ENCODE measurements at regions not wholly inside any gene's neighbourhood (a gene's known extent, or its start where the extent isn't known, plus 50 kb on each side); places are given as distances from the start of the nearest gene placed in this dataset.

- Histone ChIP-seq H3K79me1 (replicated peaks; ENCODE audit: low read length, poor library complexity, severe bottlenecking) (no peaks in the 10 kb centered on the region), H3K4me2 (ENCODE audit: low read length, poor library complexity, severe bottlenecking) (no peak overlapping the region), H3K4ac (ENCODE audit: low read depth in 1 of 2, low read length in 2 of 2) (no peak overlapping the region), H3K9me3 (ENCODE audit: control insufficient read depth, low read length) (no peaks in the 10 kb centered on the region), H3K27me3 (ENCODE audit: control insufficient read depth in 1 of 2, insufficient read depth in 1 of 2, low read length in 2 of 2) (no peaks in the 10 kb centered on the region), H4K91ac (ENCODE audit: low read length) (no peak overlapping the region), H3K9ac (ENCODE audit: low read length) (no peak overlapping the region), H2AK5ac (ENCODE audit: low read length, severe bottlenecking) (no peak overlapping the region), H2BK5ac (ENCODE audit: low read depth, low read length, poor library complexity, severe bottlenecking) (no peak overlapping the region), H2AFZ (ENCODE audit: low read depth, low read length) (no peak overlapping the region), H3K18ac (ENCODE audit: low read depth in 1 of 2, low read length in 2 of 2) (no peak overlapping the region), H3K36me3 (ENCODE audit: control insufficient read depth in 1 of 2, insufficient read depth in 2 of 2, low read depth in 1 of 2, low read length in 2 of 2) (no peaks in the 10 kb centered on the region), H2BK120ac (ENCODE audit: low read depth, low read length) (no peak overlapping the region), H4K8ac (ENCODE audit: low read length) (no peak overlapping the region), H3K4me1 (ENCODE audit: control insufficient read depth, insufficient read depth, low read depth, low read length) (no peaks in the 10 kb centered on the region), H3K14ac (ENCODE audit: low read length in 2 of 2) (no peak overlapping the region), H2BK12ac (ENCODE audit: low read length in 2 of 2) (no peak overlapping the region), H3K27ac (ENCODE audit: low read length, poor library complexity, severe bottlenecking) (no peak overlapping the region), H2BK15ac (ENCODE audit: low read depth, poor library complexity, severe bottlenecking) (no peak overlapping the region), H3K23ac (ENCODE audit: low read length in 2 of 2) (no peak overlapping the region), H3K4me3 (ENCODE audit: insufficient read depth in 1 of 2, low read depth in 1 of 2, low read length in 2 of 2) (no peak overlapping the region)
- 91% methylated on average over 4 of the region's 4 CpGs for WGBS
- no peak for DNase-seq
Observed at GRCh38 chr12:39033782-39034181, 128.4 kb upstream of the CPNE8 start.

- 100% methylated on average over 1 of the region's 2 CpGs for whole genome bisulfite sequencing
- H4K8ac ChIP-seq (ENCODE audit: low read length) = no peak overlapping the region
Observed at GRCh38 chr12:39032448-39032847, 127.1 kb upstream of the CPNE8 start.

GRCh38 chr12:39032034-39032433, 126.6 kb upstream of the CPNE8 start:
- Histone ChIP-seq H3K23ac (ENCODE audit: low read length in 2 of 2) (no peak overlapping the region), H3K9me3 (ENCODE audit: control insufficient read depth, low read length) (no peaks in the 10 kb centered on the region), H4K8ac (ENCODE audit: low read length) (no peak overlapping the region), H3K79me1 (replicated peaks; ENCODE audit: low read length, poor library complexity, severe bottlenecking) (no peaks in the 10 kb centered on the region), H3K18ac (ENCODE audit: low read depth in 1 of 2, low read length in 2 of 2) (no peak overlapping the region), H3K4me1 (ENCODE audit: control insufficient read depth, insufficient read depth, low read depth, low read length) (no peaks in the 10 kb centered on the region), H3K4me3 (ENCODE audit: insufficient read depth in 1 of 2, low read depth in 1 of 2, low read length in 2 of 2) (no peak overlapping the region), H2BK5ac (ENCODE audit: low read depth, low read length, poor library complexity, severe bottlenecking) (no peak overlapping the region), H3K4ac (ENCODE audit: low read depth in 1 of 2, low read length in 2 of 2) (no peak overlapping the region), H2AFZ (ENCODE audit: low read depth, low read length) (no peak overlapping the region), H2BK12ac (ENCODE audit: low read length in 2 of 2) (no peak overlapping the region), H3K27ac (ENCODE audit: low read length, poor library complexity, severe bottlenecking) (no peak overlapping the region), H3K9ac (ENCODE audit: low read length) (no peak overlapping the region), H3K4me2 (ENCODE audit: low read length, poor library complexity, severe bottlenecking) (no peak overlapping the region), H2BK120ac (ENCODE audit: low read depth, low read length) (no peak overlapping the region), H2BK15ac (ENCODE audit: low read depth, poor library complexity, severe bottlenecking) (no peak overlapping the region), H4K91ac (ENCODE audit: low read length) (no peak overlapping the region), H3K27me3 (ENCODE audit: control insufficient read depth in 1 of 2, insufficient read depth in 1 of 2, low read length in 2 of 2) (no peaks in the 10 kb centered on the region), H2AK5ac (ENCODE audit: low read length, severe bottlenecking) (no peak overlapping the region), H3K36me3 (ENCODE audit: control insufficient read depth in 1 of 2, insufficient read depth in 2 of 2, low read depth in 1 of 2, low read length in 2 of 2) (no peaks in the 10 kb centered on the region), H3K14ac (ENCODE audit: low read length in 2 of 2) (no peak overlapping the region)
- DNase-seq = no peak

More at GRCh38 chr12:39032448-39032847, 127.1 kb upstream of the CPNE8 start:
- no peaks in the 10 kb centered on the region for H3K79me1 ChIP-seq (replicated peaks; ENCODE audit: low read length, poor library complexity, severe bottlenecking)
- no peak overlapping the region for H2BK5ac ChIP-seq (ENCODE audit: low read depth, low read length, poor library complexity, severe bottlenecking)
- H3K14ac ChIP-seq (ENCODE audit: low read length in 2 of 2) = no peak overlapping the region
- H3K27me3 ChIP-seq (ENCODE audit: control insufficient read depth in 1 of 2, insufficient read depth in 1 of 2, low read length in 2 of 2) = no peaks in the 10 kb centered on the region
- no peak overlapping the region for H3K23ac ChIP-seq (ENCODE audit: low read length in 2 of 2)
- H2BK120ac ChIP-seq (ENCODE audit: low read depth, low read length) = no peak overlapping the region
- no peak overlapping the region for H4K91ac ChIP-seq (ENCODE audit: low read length)
- H3K18ac ChIP-seq (ENCODE audit: low read depth in 1 of 2, low read length in 2 of 2) = no peak overlapping the region
- H3K4me1 ChIP-seq (ENCODE audit: control insufficient read depth, insufficient read depth, low read depth, low read length) = no peaks in the 10 kb centered on the region
- no peak overlapping the region for H3K9ac ChIP-seq (ENCODE audit: low read length)
- H3K4me3 ChIP-seq (ENCODE audit: insufficient read depth in 1 of 2, low read depth in 1 of 2, low read length in 2 of 2) = no peak overlapping the region
- no peak overlapping the region for H2BK12ac ChIP-seq (ENCODE audit: low read length in 2 of 2)
- no peaks in the 10 kb centered on the region for H3K36me3 ChIP-seq (ENCODE audit: control insufficient read depth in 1 of 2, insufficient read depth in 2 of 2, low read depth in 1 of 2, low read length in 2 of 2)
- H2BK15ac ChIP-seq (ENCODE audit: low read depth, poor library complexity, severe bottlenecking) = no peak overlapping the region
- H3K4ac ChIP-seq (ENCODE audit: low read depth in 1 of 2, low read length in 2 of 2) = no peak overlapping the region
- no peak overlapping the region for H3K4me2 ChIP-seq (ENCODE audit: low read length, poor library complexity, severe bottlenecking)
- H2AK5ac ChIP-seq (ENCODE audit: low read length, severe bottlenecking) = no peak overlapping the region
- no peak overlapping the region for H3K27ac ChIP-seq (ENCODE audit: low read length, poor library complexity, severe bottlenecking)
- H3K9me3 ChIP-seq (ENCODE audit: control insufficient read depth, low read length) = no peaks in the 10 kb centered on the region
- no peak for DNase-seq
- H2AFZ ChIP-seq (ENCODE audit: low read depth, low read length) = no peak overlapping the region

- no peaks in the 10 kb centered on the region for H3K27me3 ChIP-seq (ENCODE audit: control insufficient read depth in 1 of 2, insufficient read depth in 1 of 2, low read length in 2 of 2)
- WGBS = 72% methylated on average over 1 of the region's 1 CpG
- no peak overlapping the region for H4K8ac ChIP-seq (ENCODE audit: low read length)
- H2AK5ac ChIP-seq (ENCODE audit: low read length, severe bottlenecking) = no peak overlapping the region
- H3K4me2 ChIP-seq (ENCODE audit: low read length, poor library complexity, severe bottlenecking) = no peak overlapping the region
- no peaks in the 10 kb centered on the region for H3K79me1 ChIP-seq (replicated peaks; ENCODE audit: low read length, poor library complexity, severe bottlenecking)
- no peaks in the 10 kb centered on the region for H3K36me3 ChIP-seq (ENCODE audit: control insufficient read depth in 1 of 2, insufficient read depth in 2 of 2, low read depth in 1 of 2, low read length in 2 of 2)
- H2BK15ac ChIP-seq (ENCODE audit: low read depth, poor library complexity, severe bottlenecking) = no peak overlapping the region
- no peak overlapping the region for H4K91ac ChIP-seq (ENCODE audit: low read length)
- H2BK12ac ChIP-seq (ENCODE audit: low read length in 2 of 2) = no peak overlapping the region
- H3K9ac ChIP-seq (ENCODE audit: low read length) = no peak overlapping the region
- H3K4me1 ChIP-seq (ENCODE audit: control insufficient read depth, insufficient read depth, low read depth, low read length) = no peaks in the 10 kb centered on the region
- H3K14ac ChIP-seq (ENCODE audit: low read length in 2 of 2) = no peak overlapping the region
- no peak for DNase-seq
- H3K18ac ChIP-seq (ENCODE audit: low read depth in 1 of 2, low read length in 2 of 2) = no peak overlapping the region
- H3K23ac ChIP-seq (ENCODE audit: low read length in 2 of 2) = no peak overlapping the region
- H2BK120ac ChIP-seq (ENCODE audit: low read depth, low read length) = no peak overlapping the region
- H2AFZ ChIP-seq (ENCODE audit: low read depth, low read length) = no peak overlapping the region
- H3K4ac ChIP-seq (ENCODE audit: low read depth in 1 of 2, low read length in 2 of 2) = no peak overlapping the region
- peaks cover under 1% of the 10 kb centered on the region for H3K9me3 ChIP-seq (ENCODE audit: control insufficient read depth, low read length)
- H3K4me3 ChIP-seq (ENCODE audit: insufficient read depth in 1 of 2, low read depth in 1 of 2, low read length in 2 of 2) = no peak overlapping the region
- H3K27ac ChIP-seq (ENCODE audit: low read length, poor library complexity, severe bottlenecking) = no peak overlapping the region
- no peak overlapping the region for H2BK5ac ChIP-seq (ENCODE audit: low read depth, low read length, poor library complexity, severe bottlenecking)
Observed at GRCh38 chr12:39028382-39028781, 123.0 kb upstream of the CPNE8 start.
